RWPE1 (cell line): ENCODE measurements at regions not wholly inside any gene's neighbourhood (a gene's known extent, or its start where the extent isn't known, plus 50 kb on each side); places are given as distances from the start of the nearest gene placed in this dataset.

ENCODE experiments used
- CTCF ChIA-PET: fragments of 350-600 bp; sonication (Branson Sonifier 250); formaldehyde crosslinking; extraction: SDS; loops from one replicate; lab custom pipeline; 2021; lab: Yijun Ruan, JAX
- POLR2A ChIA-PET: fragments of 400-600 bp; formaldehyde crosslinking; extraction: SDS; loops from one replicate; lab custom pipeline; 2020; ENCODE audit warnings: antibody characterized with exemption; ENCODE audit not compliant: low non-redundant PET; lab: Yijun Ruan, JAX
- DNase-seq: peaks from one replicate; pipeline ENCODE4 v3.0.0; 2012; ENCODE audit warnings: low spot score
- H3K27ac ChIP-seq: fragments of 450-650 bp; 2 replicates; pipeline ENCODE4 v1.5.1; 2017
- CTCF ChIP-seq: fragments of 450-650 bp; conservative IDR thresholded peaks from 2 replicates; pipeline ENCODE4 v1.5.1; 2017; ENCODE audit warnings: low read depth, mild to moderate bottlenecking

DNA sequence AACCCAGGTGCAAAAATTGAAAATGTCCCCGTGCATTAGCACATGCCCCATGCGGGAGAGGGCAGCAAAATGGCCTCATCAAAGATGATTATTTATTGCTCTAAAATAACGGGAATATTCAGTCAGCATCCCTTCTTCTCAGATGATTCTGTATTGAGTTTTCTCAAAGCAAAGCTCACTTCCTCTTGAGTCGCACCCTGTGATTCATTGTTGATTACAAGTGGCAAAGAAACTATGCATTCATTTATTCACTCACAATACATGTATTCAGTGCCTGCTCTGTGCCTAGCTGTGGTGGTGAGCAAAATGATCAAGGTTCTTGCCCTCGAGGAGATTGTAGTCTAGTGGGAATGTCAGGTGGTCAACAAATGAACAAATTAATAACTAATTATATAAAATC is 226.0 kb upstream of the KAZN start:
- DNase-seq, result no peak
- POLR2A ChIA-PET, result no interaction called here
- no peak overlapping the region for H3K27ac ChIP-seq
- CTCF ChIA-PET, result interaction anchor here (0.5 kb wide), 1 partner anchor 231 kb away, joined by 3 read pairs; no protein-coding TSS in a partner anchor
- no peak for TF ChIP-seq CTCF

GRCh38 chr1:14373081-14373758 is 225.3 kb upstream of the KAZN start:
- no peak for TF ChIP-seq CTCF
- no peak for DNase-seq
- no peak overlapping the region for H3K27ac ChIP-seq
- CTCF ChIA-PET, result interaction anchor here (0.5 kb wide), 1 partner anchor 232 kb away, joined by 3 read pairs; no protein-coding TSS in a partner anchor
- POLR2A ChIA-PET, result no interaction called here

- H3K27ac ChIP-seq, result no peak overlapping the region
- ChIA-PET CTCF (no interaction called here), POLR2A (no interaction called here)
- TF ChIP-seq CTCF, result no peak
- DNase-seq, result no peak
These were observed 223.3 kb upstream of the KAZN start for GRCh38 chr1:14375226-14375625.

GRCh38 chr1:14377386-14377785 is 221.1 kb upstream of the KAZN start:
- no peak for DNase-seq
- ChIA-PET CTCF (no interaction called here), POLR2A (no interaction called here)
- H3K27ac ChIP-seq, result no peak overlapping the region
- TF ChIP-seq CTCF, result no peak

GRCh38 chr1:14380408-14380807 is 218.1 kb upstream of the KAZN start:
- ChIA-PET CTCF (no interaction called here), POLR2A (no interaction called here)
- TF ChIP-seq CTCF, result no peak
- no peak overlapping the region for H3K27ac ChIP-seq
- no peak for DNase-seq

DNA sequence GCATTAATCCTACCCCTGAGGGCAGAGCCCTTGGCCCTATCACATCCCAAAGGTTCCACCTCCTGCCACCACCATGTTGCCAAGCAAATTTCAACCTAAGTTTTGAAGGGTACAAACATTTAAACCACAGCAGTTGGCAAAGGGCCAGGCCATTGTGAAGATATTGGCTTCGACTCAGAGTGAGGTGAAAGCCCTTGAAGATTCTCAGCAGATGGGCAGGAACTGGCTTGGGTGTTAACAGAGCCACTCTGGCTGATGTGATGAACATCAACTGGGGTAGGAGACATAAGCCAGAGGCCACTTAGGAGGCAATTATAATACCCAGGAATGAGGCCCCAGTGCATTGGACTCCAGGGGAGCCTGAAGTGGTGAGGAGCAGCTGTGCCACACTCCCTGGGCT is 207.7 kb upstream of the KAZN start:
- ChIA-PET POLR2A (no interaction called here), CTCF (no interaction called here)
- DNase-seq, result no peak
- H3K27ac ChIP-seq, result no peak overlapping the region
- TF ChIP-seq CTCF, result no peak
